HG02938 (cell line): ENCODE measurements at regions not wholly inside any gene's neighbourhood (a gene's known extent, or its start where the extent isn't known, plus 50 kb on each side); places are given as distances from the start of the nearest gene placed in this dataset.
A peak's percentile ranks its signal among the peaks of the same experiment; 100 is the strongest.

Experiments used
- ATAC-seq: cut with Tn5 transposase; IDR thresholded peaks from one replicate; pipeline ENCODE4 v1.9.1; 2021; ENCODE audit warnings: mild to moderate bottlenecking, moderate library complexity; ENCODE audit not compliant: unreplicated experiment

GRCh38 chr3:113051787-113052186 is 61.0 kb downstream of the GTPBP8 start:
- ATAC-seq = no peak

GRCh38 chr3:113053169-113053568 is 62.4 kb downstream of the GTPBP8 start:
- no peak for ATAC-seq

GRCh38 chr3:113054552-113054951 is 63.8 kb downstream of the GTPBP8 start:
- ATAC-seq = no peak

GRCh38 chr3:113055201-113055600 is 64.4 kb downstream of the GTPBP8 start:
- ATAC-seq = no peak

GRCh38 chr3:113055961-113056360 is 65.2 kb downstream of the GTPBP8 start:
- no peak for ATAC-seq

- peak; percentile 83 for ATAC-seq
Measured at GRCh38 chr3:113057117-113057516, 66.3 kb downstream of the GTPBP8 start.

GRCh38 chr3:113058188-113058587 is 67.4 kb downstream of the GTPBP8 start:
- ATAC-seq = no peak

GRCh38 chr3:113062705-113063104 is 71.9 kb downstream of the GTPBP8 start:
- ATAC-seq = no peak

GRCh38 chr3:113063126-113063894 is 72.5 kb downstream of the GTPBP8 start:
- ATAC-seq = no peak

GRCh38 chr3:113064183-113064582 is 73.4 kb downstream of the GTPBP8 start:
- ATAC-seq = no peak

GRCh38 chr3:113065336-113065735 is 74.6 kb downstream of the GTPBP8 start:
- ATAC-seq = no peak

- no peak for ATAC-seq
Measured at GRCh38 chr3:113070072-113070640, 79.4 kb downstream of the GTPBP8 start.

- ATAC-seq = peak; percentile 100
Measured at GRCh38 chr3:113070681-113071113, 79.9 kb downstream of the GTPBP8 start.

GRCh38 chr3:113075588-113075987 is 84.8 kb downstream of the GTPBP8 start:
- ATAC-seq = no peak

- peak; percentile 85 for ATAC-seq
Measured at GRCh38 chr3:113079218-113079961, 88.6 kb downstream of the GTPBP8 start.

- no peak for ATAC-seq
Measured at GRCh38 chr3:113084777-113085176, 94.0 kb downstream of the GTPBP8 start.

- no peak for ATAC-seq
Measured at GRCh38 chr3:113086560-113087461, 96.0 kb downstream of the GTPBP8 start.

- no peak for ATAC-seq
Measured at GRCh38 chr3:113088616-113089015, 97.8 kb downstream of the GTPBP8 start.

GRCh38 chr3:113091417-113091816 is 100.6 kb downstream of the GTPBP8 start:
- ATAC-seq = no peak

GRCh38 chr3:113092746-113093145 is 102.0 kb downstream of the GTPBP8 start:
- ATAC-seq = no peak
